Activated T-helper 2 cell treated with anti-CD3 and anti-CD28 coated beads, Interferon-gamma antibody, Interleukin-2, Interleukin-4, amounts not matched to agents 10 μg/mL and 5 μg/mL and 100 μg/mL, durations not matched to agents 14 hours and 24 hours and 36 hours (primary cell): ENCODE measurements at regions not wholly inside any gene's neighbourhood (a gene's known extent, or its start where the extent isn't known, plus 50 kb on each side); places are given as distances from the start of the nearest gene placed in this dataset.

Source experiments
- DNase-seq: peaks from one replicate; pipeline ENCODE4 v3.0.0; 2021; ENCODE audit warnings: low spot score
- H3K27ac Mint-ChIP-seq: one replicate; pipeline ENCODE4 v1.8.0; 2021; ENCODE audit warnings: mixed read lengths
- H3K27me3 Mint-ChIP-seq: one replicate; pipeline ENCODE4 v1.8.0; 2021; ENCODE audit warnings: low read depth, mixed read lengths
- H3K36me3 Mint-ChIP-seq: one replicate; pipeline ENCODE4 v1.8.0; 2021; ENCODE audit warnings: low read depth, mixed read lengths
- H3K4me1 Mint-ChIP-seq: one replicate; pipeline ENCODE4 v1.8.0; 2021; ENCODE audit warnings: low read depth, mixed read lengths
- H3K4me3 Mint-ChIP-seq: one replicate; pipeline ENCODE4 v1.8.0; 2021; ENCODE audit warnings: low read depth, mild to moderate bottlenecking, moderate library complexity, mixed read lengths
- H3K9me3 Mint-ChIP-seq: one replicate; pipeline ENCODE4 v1.8.0; 2021; ENCODE audit warnings: mixed read lengths
- intact Hi-C: fragments of 100-400 bp; cut with micrococcal nuclease; formaldehyde crosslinking; loops from one replicate; pipeline ENCODE4 v1.15.1; 2023

DNA sequence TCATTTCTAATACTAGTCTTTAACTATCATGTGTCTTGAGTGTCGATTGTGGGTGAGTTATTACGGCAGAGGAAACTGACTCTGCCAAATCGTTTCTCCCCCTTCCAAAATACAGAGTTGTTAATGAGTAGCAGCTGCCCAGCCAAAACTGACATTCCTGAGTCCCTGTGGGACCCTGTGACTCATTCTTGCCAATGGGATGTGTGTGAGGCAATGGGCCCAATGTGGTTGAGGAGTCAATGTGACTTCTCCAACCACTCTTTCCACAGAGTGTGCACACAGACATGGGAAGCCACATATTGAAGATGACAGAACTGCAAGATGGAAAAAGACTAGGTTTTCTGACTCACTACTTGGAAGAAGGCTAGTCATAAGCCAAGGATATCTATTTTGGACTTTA is 434.7 kb downstream of the DTWD2 start:
- Mint-ChIP-seq H3K4me1 (no peaks in the 10 kb centered on the region), H3K9me3 (no peaks in the 10 kb centered on the region), H3K4me3 (no peak overlapping the region), H3K36me3 (no peaks in the 10 kb centered on the region), H3K27me3 (no peaks in the 10 kb centered on the region), H3K27ac (no peak overlapping the region)
- intact Hi-C loops = no loop called here
- no peak for DNase-seq

- DNase-seq = no peak
- intact Hi-C loops = no loop called here
- no peaks in the 10 kb centered on the region for H3K9me3 Mint-ChIP-seq
- no peaks in the 10 kb centered on the region for H3K36me3 Mint-ChIP-seq
- no peaks in the 10 kb centered on the region for H3K27me3 Mint-ChIP-seq
- no peak overlapping the region for H3K4me3 Mint-ChIP-seq
- no peak overlapping the region for H3K27ac Mint-ChIP-seq
- no peaks in the 10 kb centered on the region for H3K4me1 Mint-ChIP-seq
These were observed 435.5 kb downstream of the DTWD2 start for GRCh38 chr5:118552731-118553360.

- intact Hi-C loops = no loop called here
- H3K4me3 Mint-ChIP-seq = no peak overlapping the region
- H3K36me3 Mint-ChIP-seq = no peaks in the 10 kb centered on the region
- no peak for DNase-seq
- H3K4me1 Mint-ChIP-seq = no peaks in the 10 kb centered on the region
- H3K27ac Mint-ChIP-seq = no peak overlapping the region
- H3K9me3 Mint-ChIP-seq = no peaks in the 10 kb centered on the region
- H3K27me3 Mint-ChIP-seq = no peaks in the 10 kb centered on the region
These were observed 436.2 kb downstream of the DTWD2 start for GRCh38 chr5:118552146-118552545.

- DNase-seq = no peak
- Mint-ChIP-seq H3K27me3 (no peaks in the 10 kb centered on the region), H3K4me3 (no peak overlapping the region), H3K27ac (no peak overlapping the region), H3K4me1 (no peaks in the 10 kb centered on the region), H3K9me3 (no peaks in the 10 kb centered on the region), H3K36me3 (no peaks in the 10 kb centered on the region)
- intact Hi-C loops = no loop called here
These were observed 436.6 kb downstream of the DTWD2 start for GRCh38 chr5:118551716-118552115.

DNA sequence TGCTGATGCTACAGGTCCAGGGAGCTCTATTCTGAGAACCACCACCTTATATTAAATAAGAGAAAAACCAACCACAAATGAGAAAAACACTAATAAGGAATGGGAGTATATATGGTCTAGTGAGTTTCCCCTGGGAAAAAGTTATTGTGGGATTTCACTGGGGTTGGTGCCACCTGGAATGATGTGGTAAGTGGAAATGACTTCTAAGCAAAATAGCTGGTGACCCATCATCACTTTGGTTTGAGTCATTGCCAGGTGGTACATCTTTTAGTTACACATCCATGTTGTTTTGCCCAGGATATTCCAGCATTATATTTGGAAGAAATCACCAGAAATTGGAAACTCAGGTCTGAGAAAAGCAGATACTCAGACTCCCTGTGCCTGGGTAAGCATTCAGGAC is 437.3 kb downstream of the DTWD2 start:
- intact Hi-C loops = no loop called here
- Mint-ChIP-seq H3K4me1 (no peaks in the 10 kb centered on the region), H3K27me3 (no peaks in the 10 kb centered on the region), H3K36me3 (no peaks in the 10 kb centered on the region), H3K27ac (no peak overlapping the region), H3K9me3 (no peaks in the 10 kb centered on the region), H3K4me3 (no peak overlapping the region)
- DNase-seq = no peak

GRCh38 chr5:118548761-118549720 is 439.3 kb downstream of the DTWD2 start:
- no peak for DNase-seq
- Mint-ChIP-seq H3K4me1 (no peaks in the 10 kb centered on the region), H3K27me3 (no peaks in the 10 kb centered on the region), H3K4me3 (no peak overlapping the region), H3K9me3 (no peaks in the 10 kb centered on the region), H3K27ac (no peak overlapping the region), H3K36me3 (no peaks in the 10 kb centered on the region)
- intact Hi-C loops = no loop called here

DNA sequence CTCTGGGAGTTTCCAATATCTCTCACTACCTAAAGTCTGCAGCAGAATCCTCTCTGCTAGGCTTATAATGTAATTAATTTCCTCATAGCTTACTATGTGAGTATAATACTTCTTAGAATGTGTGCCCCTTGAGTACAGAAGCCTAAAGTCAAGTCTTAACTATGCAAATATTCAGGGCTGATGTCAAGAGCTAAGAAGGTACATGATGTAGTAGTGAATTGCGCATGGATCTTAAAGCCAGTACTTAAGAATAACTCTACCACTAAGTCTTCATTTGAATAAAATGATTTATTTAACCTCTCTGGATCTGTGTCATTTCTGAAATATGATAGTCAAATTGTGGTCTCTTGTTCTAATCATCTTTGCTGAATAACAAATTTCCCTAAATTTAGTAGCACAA is 442.9 kb downstream of the DTWD2 start:
- Mint-ChIP-seq H3K4me1 (no peaks in the 10 kb centered on the region), H3K27ac (no peak overlapping the region), H3K9me3 (no peaks in the 10 kb centered on the region), H3K4me3 (no peak overlapping the region), H3K27me3 (no peaks in the 10 kb centered on the region), H3K36me3 (no peaks in the 10 kb centered on the region)
- intact Hi-C loops = no loop called here
- no peak for DNase-seq

- intact Hi-C loops = no loop called here
- H3K36me3 Mint-ChIP-seq = no peaks in the 10 kb centered on the region
- no peaks in the 10 kb centered on the region for H3K27me3 Mint-ChIP-seq
- no peak for DNase-seq
- no peak overlapping the region for H3K4me3 Mint-ChIP-seq
- H3K9me3 Mint-ChIP-seq = no peaks in the 10 kb centered on the region
- H3K4me1 Mint-ChIP-seq = no peaks in the 10 kb centered on the region
- H3K27ac Mint-ChIP-seq = no peak overlapping the region
These were observed 443.4 kb downstream of the DTWD2 start for GRCh38 chr5:118544887-118545449.

DNA sequence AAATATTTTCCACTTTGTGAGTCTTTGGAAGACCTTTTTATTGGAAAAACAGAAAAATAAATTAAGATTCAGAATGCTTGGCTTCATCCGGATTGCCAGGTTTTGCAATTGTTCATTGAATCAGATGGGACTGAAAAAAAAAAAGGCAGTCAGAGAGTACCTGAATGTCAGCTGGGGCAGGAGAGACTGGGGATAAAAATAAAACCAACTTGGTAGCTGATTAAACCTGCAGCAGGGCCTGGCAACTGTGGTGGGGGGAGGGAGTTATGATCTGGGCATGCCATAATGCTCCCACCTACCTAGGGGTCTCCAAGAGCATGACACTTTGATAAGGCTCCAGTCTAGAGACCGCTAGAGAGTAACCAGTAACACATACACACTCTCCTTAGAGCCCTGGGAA is 454.4 kb downstream of the DTWD2 start:
- no peaks in the 10 kb centered on the region for H3K4me1 Mint-ChIP-seq
- H3K4me3 Mint-ChIP-seq = no peak overlapping the region
- no peaks in the 10 kb centered on the region for H3K27me3 Mint-ChIP-seq
- no peaks in the 10 kb centered on the region for H3K36me3 Mint-ChIP-seq
- DNase-seq = no peak
- intact Hi-C loops = no loop called here
- H3K9me3 Mint-ChIP-seq = no peaks in the 10 kb centered on the region
- no peak overlapping the region for H3K27ac Mint-ChIP-seq

DNA sequence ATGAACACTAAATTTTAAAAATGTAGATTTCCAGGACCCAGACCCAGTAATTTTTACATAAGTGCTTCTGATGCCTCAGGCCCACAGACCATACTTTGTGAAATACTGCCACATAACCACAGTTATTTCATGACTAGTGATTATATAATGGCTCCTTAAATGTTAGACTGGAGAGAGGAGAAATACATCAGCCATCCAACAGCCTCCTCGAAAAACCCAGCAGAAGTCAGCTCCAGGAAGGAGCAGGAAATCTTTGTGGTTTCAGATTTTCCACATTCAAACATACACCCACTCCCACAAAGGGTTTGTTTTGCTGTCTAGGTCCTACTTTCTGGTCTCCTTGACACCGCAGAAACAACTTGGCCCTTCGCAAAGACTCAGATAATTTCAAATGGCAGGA is 455.2 kb downstream of the DTWD2 start:
- no peak for DNase-seq
- Mint-ChIP-seq H3K36me3 (no peaks in the 10 kb centered on the region), H3K9me3 (no peaks in the 10 kb centered on the region), H3K27ac (no peak overlapping the region), H3K4me1 (no peaks in the 10 kb centered on the region), H3K27me3 (no peaks in the 10 kb centered on the region), H3K4me3 (no peak overlapping the region)
- intact Hi-C loops = no loop called here

- no peak for DNase-seq
These were observed 457.1 kb downstream of the DTWD2 start for GRCh38 chr5:118531276-118531675.

DNA sequence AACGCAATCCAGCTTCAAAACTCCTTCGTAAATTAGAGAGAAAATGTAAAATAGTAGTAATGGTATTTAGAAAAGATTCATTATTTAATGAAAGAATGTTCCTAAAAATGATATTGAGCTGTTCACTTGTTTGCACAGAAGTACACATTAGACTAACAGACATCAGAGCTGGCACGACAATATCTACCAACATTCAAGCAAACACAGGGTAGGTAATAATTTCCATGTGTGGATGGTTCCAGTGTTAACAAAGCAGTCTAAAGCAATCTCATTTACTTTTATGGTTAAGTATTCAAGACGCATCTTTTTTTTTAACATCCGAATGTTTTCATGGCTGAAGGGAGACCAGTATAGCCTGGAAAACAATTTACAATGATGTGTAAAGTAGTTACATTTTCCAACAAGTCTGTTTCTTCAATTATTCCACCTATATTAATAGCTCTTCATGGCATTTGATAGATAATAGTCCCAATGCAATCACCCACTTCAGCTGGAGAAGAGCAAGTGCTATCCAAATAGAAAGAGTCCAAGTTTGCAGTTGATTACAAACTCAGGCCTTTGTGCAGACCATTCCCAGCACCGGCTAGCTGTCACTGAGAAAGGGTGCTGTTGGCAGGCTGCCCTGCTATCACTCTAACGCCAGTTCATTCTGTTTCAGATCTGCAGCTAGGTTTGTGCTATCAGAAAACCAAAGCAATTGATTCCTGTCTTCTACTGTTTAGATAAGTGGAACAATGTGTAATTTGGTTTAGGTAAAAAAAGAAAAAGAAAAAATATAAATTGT is 458.8 kb downstream of the DTWD2 start:
- H3K27ac Mint-ChIP-seq = no peak overlapping the region
- no peak for DNase-seq
- intact Hi-C loops = no loop called here
- H3K27me3 Mint-ChIP-seq = no peaks in the 10 kb centered on the region
- no peaks in the 10 kb centered on the region for H3K9me3 Mint-ChIP-seq
- H3K36me3 Mint-ChIP-seq = no peaks in the 10 kb centered on the region
- H3K4me1 Mint-ChIP-seq = no peaks in the 10 kb centered on the region
- no peak overlapping the region for H3K4me3 Mint-ChIP-seq

More at GRCh38 chr5:118531276-118531675, 457.1 kb downstream of the DTWD2 start:
- Mint-ChIP-seq H3K4me3 (no peak overlapping the region), H3K36me3 (no peaks in the 10 kb centered on the region), H3K9me3 (no peaks in the 10 kb centered on the region), H3K4me1 (no peaks in the 10 kb centered on the region), H3K27me3 (no peaks in the 10 kb centered on the region), H3K27ac (no peak overlapping the region)
- intact Hi-C loops = no loop called here
